Breast epithelium (tissue), 3 donors: ENCODE measurements at regions not wholly inside any gene's neighbourhood (a gene's known extent, or its start where the extent isn't known, plus 50 kb on each side); places are given as distances from the start of the nearest gene placed in this dataset.

Experiments used
- CTCF ChIP-seq, 3 donors: fragments of 450-650 bp; IDR thresholded peaks; one replicate each; pipeline ENCODE4 v1.5.1; 2016 to 2017; ENCODE audit warnings: antibody characterized with exemption in 3 of 3, mild to moderate bottlenecking in 3 of 3, moderate library complexity in 3 of 3
- POLR2AphosphoS5 ChIP-seq, 3 donors: sonication (generic); formaldehyde crosslinking; IDR thresholded peaks; one replicate each; pipeline ENCODE4 v1.6.1; 2017; ENCODE audit warnings: antibody characterized with exemption in 3 of 3

- TF ChIP-seq CTCF (IDR thresholded peaks at IDR 0.05) (no peak), POLR2AphosphoS5 (IDR thresholded peaks at IDR 0.05) (no peak)
These were observed 1543.4 kb downstream of the EFNA5 start for GRCh38 chr5:106127341-106127781.
